HG02623 (cell line): ENCODE measurements at regions not wholly inside any gene's neighbourhood (a gene's known extent, or its start where the extent isn't known, plus 50 kb on each side); places are given as distances from the start of the nearest gene placed in this dataset.

Source experiments
- ATAC-seq: cut with Tn5 transposase; IDR thresholded peaks from one replicate; pipeline ENCODE4 v1.9.1; 2021; ENCODE audit warnings: moderate library complexity; ENCODE audit not compliant: unreplicated experiment

DNA sequence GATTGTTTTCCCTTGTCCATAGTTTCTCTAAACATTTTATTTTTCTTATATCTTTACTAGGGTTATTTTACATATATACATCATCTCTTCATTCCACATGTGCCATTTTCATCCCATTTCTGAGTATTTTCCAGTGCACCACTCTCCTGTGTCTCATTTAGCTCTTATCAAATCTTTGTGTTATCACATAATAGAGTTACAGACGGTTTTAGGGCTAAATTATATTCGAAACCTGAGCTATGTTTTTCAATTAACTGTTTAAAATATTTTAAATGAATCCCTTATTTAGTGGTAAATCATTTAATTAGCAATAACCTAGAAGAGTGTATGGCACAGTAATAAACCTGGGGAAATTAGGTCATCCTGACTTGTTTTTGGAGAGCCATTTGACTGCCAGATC lies 160.4 kb upstream of the DCN start:
- no peak for ATAC-seq

DNA sequence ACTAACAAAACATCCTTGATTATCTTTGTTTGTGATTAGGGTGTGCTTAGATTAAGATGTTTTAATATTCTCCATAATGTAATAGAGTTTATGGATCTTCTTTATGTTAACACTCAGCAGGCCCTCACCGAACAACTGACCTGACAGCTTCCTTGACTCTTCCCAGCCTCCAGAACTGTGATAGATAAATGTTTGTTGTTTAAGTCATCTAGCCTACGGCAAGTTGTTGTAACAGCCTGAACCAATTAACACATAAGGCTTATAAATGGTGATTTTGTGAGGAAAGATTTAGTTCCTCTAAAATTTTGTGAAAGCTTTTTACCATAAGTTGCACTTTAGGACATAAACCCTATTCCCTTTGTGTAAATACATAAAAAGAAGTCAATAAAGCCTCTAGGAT lies 156.5 kb upstream of the DCN start:
- no peak for ATAC-seq

DNA sequence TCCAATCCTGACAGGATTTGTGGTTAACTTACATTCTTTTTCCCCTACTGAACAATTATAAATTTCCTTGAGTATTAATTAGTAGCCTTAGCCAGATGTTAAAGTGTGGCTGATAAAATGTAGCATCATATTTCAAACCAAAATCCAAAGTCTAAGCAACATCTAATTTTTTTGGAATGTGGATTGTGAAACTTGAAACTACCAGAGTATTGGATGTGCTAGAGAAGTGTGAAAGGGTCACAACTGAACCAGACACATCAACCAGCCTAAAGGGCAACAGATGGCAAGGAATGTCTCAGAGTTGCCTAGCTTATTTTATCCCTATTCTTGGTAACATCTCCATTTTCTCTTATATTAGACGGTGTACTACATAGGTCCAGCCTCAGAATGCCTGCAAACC lies 153.1 kb upstream of the DCN start:
- ATAC-seq, result no peak

DNA sequence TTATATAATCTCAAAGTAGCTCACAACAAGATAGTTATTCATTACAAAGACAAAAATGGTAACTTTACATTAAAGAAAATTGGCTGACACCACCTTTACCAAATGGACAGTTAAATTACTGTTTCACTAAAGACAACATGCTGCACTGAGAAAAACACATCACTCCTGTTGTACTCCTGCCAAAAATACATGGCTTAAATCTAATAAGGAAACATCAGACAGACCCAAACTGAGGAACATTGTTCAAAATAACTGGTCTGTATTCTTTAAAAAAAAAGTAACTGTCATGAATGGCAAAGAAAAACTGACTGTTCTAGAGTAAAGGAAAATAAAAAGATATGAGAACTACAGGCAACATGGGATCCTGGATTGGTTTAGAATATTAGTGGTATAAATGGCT lies 151.3 kb upstream of the DCN start:
- no peak for ATAC-seq

DNA sequence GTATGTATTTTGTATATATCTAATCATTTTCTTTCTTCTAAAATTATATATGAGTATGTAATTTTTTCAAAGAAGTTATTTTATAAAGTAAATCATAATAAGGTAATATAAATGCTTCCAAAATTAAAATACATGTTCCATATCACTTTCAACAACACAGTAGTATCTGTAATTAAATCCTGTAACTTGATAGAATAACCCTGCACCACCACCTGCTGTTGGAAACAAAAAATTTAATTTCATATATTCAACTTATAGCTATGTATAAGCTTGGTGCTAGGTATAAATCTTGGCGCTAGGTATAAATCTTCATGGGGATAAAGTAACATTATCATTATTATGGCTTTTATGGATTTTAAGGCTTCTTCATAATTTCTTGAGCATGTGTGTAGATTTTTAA lies 149.7 kb upstream of the DCN start:
- ATAC-seq, result no peak

DNA sequence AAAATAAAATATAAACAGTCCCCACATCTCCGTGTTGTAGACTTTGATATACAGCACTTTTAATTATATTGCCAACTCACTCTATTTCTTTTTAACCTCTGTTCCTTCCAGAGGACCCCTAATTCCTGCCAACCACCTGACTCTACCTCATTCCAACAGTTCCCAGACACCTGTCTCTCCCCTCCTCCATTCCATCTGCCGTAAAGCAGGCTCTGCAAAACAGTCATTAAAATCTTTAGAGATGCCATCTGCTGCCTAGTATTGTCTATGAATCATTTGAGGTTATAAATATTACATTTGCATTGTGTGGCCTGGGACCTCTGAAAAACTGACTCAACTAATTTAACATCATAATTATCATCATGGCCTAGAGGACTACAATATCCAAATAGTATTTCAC lies 148.8 kb upstream of the DCN start:
- no peak for ATAC-seq

DNA sequence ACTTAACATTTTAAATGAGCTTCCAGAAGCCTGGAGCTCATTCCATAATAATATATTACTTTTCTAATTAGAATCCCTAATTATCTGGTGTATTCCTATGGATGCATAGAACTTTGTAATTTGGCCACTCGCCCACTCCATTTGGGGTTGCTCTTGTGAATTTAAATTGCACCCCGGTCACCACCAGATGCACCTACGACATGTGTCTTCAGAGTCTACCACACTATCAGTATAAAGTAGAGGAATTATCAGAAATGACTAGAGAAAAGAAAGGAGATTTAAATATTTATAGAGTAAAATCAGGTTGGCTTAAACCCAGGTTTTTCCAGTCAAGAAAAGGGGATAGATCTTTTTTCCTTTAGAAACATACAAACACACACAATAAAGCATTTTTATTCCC lies 145.8 kb upstream of the DCN start:
- no peak for ATAC-seq

DNA sequence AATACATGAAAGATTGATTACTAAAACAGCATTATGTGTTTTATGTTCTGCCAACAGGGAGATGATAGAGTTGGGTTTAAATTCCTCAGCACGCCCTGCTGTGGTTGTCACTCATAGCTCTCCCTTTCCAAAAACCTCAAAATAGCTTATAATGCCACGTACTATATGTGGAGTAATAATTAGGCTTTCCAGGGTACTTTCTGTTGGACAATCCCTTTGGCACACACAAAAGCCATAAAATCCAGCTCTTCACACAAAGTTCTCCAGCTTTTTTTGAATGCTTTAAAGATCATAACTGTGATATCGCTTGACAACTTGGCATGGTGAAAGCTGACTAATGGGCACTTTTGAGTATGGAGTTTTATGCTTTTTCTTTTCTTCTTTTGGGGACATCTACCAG lies 145.3 kb upstream of the DCN start:
- no peak for ATAC-seq

DNA sequence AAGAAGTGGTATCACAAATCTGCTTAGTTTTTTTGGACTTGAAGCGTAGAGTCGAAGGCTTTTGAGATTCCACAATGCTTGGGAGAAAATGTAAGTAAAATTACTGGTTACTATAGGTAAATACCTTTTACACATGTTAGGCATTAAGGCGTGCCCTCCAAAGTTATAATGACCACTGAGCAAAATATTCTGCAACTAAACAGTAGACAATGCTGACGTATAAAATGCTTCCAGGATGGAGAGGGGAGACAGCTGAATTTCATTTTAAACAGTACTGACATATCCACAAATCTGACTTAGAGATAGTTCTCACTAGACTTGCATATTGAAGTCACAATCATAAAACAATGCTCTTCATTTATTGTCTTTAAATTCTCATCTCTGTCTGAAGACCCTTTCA lies 144.5 kb upstream of the DCN start:
- ATAC-seq, result no peak

DNA sequence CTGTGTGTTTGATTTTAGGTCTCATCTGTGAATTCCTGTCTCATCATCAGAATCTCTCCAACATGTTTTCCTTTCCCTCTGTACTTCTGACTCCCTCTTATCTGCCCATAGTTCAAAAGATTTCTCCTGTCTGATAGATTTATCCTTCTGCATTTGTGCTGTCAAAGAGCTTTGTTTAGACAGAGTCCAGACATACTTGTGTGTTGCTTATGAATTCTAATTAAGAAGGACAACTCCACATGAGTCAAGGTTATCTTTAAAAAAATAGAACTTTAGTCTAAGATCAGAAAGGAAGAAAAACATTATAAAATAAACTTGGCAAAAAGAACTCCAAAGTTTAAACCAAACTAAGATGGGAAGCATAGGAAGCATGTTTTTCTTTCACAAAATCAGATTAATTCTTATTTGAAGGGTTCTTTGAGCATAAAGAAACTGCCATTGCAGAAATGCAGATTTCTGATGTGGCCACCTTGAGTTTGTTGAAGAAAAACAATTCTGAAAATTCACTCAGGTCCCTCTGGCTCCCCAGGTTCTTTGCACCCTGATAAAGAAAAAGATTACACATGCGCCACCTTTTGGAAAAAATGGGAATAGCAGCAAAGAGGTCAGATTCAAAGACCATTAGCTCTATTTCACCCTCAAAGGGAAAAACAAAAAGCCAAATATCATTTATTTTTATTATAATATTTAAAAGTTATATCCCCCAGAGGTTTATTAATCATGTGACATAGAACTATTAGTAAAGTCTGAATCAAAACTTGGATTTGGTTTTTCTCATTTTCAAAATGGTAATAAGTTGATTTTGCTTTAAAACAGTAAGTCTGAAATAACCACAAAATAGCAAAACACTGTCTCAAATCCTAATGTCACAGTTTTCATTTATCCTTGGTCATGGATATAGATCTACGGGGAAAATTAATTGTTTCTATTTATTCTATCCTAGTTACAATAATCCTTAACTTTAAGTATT lies 143.7 kb upstream of the DCN start:
- ATAC-seq, result peak; percentile 69

DNA sequence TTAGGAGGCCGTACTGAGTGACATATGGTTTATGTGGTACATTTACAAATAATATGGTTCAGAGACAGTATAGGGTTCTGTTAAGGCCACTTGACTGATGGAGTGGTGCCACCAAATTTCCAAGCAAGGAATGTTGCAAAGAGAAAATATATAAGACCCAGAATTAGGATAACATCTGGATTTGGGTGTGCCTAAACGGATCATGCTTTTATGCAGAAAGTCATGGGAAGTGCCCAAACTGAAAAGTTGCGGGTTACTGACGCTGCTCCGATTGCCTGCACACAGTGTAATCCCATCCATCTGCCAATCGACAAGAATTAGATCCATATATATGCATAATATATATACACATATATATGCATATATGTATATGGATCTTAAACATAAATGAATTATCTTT lies 138.4 kb upstream of the DCN start:
- ATAC-seq, result no peak

DNA sequence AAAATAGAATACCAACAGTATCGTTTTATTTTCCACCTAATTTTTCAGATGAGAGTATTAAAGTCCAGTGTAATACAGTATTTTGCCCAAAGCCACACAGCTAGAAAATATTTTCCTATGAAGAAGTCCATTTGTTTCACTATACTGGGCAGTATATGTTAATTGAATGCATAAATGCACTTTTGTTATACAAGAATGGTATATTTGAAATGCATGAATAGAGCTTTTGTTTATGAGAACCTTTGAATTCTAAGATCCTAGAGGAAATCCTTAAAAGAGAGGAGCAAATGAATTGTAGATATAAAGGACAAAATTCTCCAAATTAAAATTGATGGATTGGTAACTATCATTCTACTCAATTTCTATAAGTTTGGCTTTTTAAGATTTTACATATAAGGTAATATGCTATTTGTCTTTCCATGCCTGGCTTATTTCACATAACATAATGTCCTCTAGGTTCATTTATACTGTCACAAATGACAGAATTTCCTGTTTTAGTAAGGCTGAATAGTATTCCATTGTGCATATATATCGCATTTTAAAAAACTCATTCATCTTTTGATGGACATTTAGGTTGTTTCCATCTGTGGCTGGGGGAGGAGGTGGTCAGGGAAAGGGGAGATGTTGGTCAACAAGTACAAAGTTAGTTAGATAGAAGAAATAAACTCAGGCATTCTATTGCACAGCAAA lies 136.6 kb upstream of the DCN start:
- no peak for ATAC-seq

DNA sequence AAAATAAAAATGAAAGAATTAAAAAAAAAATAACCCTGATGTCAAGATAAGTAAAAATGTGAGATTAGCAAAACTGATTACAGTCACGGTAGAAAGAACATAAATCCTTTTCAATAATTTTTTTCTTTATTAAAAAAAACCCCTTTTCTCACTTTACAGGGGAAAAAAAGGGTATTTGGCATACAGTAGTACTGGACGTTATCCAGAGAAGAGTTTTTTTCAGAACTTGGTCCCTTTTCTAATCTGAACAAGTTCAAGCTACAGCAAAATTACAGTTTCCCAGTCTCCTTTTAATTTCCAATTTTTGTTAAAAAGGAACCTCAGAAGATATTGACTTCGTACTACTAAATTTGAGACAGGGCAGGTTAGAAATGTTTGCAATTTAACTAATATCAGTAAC lies 134.7 kb upstream of the DCN start:
- ATAC-seq, result no peak

DNA sequence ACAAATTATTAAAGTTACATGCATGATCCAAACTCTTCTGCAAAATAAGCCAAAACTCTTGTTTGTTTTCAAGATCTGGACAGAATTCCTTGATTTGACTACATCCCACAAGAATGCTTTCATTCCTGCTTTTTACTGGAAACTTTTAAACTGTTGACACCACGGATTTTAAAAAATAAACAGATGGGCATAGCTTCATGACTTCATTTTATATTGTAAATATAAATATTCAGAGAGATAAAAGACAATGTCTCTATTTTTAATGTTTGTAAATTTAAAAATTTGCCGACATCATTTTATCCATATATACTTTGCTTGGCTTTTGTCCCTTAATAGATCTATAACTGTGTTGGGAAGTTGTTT lies 134.3 kb upstream of the DCN start:
- no peak for ATAC-seq

DNA sequence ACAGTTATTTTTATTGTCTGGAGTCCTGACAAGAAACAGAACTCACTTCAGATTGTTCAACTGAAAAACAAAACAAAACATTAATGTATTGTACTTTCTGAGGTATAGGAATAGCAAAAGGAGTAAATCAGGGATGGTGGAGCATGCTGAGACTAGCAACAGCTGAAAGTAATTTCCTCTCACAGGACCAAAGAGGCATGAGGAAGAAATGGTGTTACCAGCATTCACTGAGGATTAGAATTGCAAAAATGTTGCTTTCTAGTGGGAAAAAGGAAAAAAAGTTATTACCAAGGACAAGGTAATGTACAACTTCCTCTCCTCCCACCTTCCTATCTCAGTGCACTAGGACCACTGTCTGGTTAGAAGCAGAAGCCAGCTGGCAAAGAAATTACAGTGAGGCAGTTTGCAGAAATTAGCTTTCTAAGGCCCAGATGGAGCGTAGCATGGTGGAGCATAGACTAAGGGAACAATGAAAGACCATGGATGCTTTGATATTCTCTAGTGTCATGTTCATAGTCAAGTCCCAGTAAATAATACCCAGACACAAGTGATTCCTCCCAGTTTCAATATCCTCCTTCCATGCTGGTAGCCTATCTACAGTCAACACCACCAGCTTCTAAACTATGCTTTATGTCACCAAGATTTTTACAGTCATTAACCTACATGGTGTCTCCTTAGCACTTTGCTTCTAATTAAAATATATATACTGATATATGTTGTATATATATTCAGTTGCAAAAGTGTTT lies 133.7 kb upstream of the DCN start:
- ATAC-seq, result no peak

DNA sequence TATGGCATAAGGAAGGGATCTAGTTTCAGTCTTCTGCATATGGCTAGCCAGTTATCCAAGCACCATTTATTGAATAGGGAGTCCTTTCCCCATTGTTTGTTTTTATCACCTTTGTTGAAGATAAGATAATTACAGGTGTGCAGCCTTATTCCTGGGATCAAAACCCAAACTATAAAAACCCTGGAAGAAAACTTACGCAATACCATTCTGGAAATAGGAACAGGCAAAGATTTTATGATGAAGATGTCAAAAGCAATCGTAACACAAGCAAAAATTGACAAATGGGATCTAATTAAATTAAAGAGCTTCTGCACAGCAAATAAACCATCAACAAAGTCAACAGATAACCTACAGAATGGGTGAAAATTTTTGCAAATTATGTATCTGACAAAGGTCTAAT lies 128.5 kb upstream of the DCN start:
- ATAC-seq, result no peak

DNA sequence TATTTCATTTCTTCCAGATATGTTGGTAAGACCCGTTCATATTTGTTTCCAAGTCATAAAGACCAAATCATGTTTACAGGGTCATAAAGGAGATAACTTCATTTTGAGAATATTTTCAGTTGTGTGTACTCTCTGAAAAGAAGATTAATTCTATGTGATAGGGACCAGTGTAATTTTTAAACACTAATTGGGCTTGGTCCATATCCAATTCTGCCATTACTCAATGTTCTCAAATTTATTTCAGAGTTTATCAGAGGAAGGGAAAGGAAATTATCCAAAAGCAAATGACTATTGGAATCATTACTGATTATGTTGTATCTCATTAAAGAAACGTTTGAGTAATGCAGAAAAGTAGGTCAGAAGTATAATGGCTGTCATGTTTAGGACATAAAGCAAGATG lies 126.8 kb upstream of the DCN start:
- no peak for ATAC-seq

DNA sequence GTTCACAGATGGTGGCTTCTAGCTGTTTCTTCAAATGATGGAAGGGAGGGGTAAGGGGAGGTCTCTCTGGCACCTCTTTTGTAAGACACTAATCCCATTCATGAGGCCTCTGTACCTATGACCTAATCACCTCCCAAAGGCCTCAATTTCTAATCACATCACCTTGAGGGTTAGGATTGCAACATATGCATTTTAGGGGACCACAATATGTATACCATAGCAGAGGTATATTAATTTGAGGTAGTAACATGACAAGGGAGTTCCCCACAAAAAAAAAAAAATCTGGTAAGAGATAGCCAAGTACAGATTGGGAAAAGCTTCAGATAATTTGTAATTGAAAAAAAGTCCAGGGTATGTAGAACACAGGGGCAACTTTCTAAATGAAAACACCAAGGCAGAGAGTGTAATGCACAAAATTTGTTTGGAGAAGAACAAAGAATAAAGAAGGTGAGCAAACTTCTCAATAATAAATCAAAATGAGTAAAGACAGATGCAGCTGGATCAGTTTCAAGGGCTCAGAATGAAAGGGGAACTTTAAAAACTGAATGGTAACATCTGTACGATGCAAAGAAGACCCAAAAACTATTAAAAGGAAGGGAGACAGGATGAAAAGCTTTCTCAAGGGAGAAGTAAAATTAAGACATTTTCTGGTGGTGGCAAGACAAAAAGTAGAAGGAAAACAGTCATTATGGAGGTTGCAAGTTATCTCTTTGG lies 125.5 kb upstream of the DCN start:
- no peak for ATAC-seq

DNA sequence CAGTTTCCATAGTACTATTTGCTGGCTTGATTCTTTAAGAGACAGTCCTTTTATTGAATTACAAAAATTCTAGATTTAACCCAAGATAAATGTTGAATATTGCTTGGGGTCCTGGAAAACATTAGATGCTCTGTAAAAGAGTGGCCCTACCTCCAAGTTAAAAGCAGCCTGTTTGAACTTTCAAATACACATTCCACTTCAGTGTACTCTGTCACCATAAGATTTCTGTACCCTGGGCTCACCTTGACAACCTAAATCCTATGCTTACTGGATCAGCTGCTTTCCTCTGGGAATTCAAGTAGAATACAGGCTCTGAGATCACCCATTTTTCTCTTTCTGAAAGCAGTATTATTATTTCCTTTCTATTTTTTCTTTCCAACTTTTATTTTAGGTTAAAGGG lies 107.7 kb upstream of the DCN start:
- no peak for ATAC-seq

DNA sequence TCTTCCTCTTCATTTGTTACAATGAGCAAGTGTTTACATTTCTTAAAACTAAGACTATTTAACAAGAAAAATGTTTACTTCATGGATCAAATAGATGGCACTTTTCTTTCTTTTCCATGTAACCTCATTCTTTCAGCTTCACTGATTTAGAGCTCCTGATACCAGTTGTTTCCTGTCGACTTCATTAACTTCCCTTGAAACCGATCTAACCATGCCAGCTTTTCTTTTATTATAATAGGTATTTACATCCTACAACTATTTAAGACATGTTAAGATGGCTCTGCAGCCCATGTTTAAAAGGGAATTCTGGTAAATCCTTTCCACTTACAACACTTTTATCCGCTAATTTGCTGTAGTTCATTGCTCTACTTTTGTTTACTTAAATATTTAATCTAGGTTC lies 107.3 kb upstream of the DCN start:
- ATAC-seq, result no peak

DNA sequence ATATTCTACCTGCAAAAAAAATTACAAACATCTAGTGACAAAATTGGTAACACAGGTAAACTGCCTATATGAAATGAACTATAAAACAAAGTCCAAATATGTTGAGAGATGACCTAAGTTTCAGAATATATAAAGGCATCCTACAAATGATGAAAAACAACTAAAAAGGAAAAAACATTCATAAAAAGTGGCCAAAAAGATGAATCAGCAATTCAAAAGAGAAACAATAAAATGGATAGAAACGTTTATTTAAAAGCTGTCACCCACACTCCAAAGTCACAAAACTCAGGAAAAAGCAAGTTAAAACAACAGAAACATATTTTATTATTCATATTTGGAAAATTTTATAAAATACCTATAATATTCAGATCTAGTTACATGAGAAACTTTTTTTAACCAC lies 106.5 kb upstream of the DCN start:
- ATAC-seq, result no peak
